Stimulated activated naive CD8-positive, alpha-beta T cell treated with anti-CD3 and anti-CD28 coated beads, Interleukin-15, amount 100 ng/mL, for 72 hours (primary cell): ENCODE measurements at regions not wholly inside any gene's neighbourhood (a gene's known extent, or its start where the extent isn't known, plus 50 kb on each side); places are given as distances from the start of the nearest gene placed in this dataset.

Source experiments
- ATAC-seq: fragments of 150-1000 bp; cut with Tn5 transposase; 2 replicates; pipeline ENCODE4 v1.10.0; 2021; ENCODE audit warnings: mild to moderate bottlenecking, moderate library complexity
- DNase-seq, 2 donors: peaks; one replicate each; pipeline ENCODE4 v3.0.0; 2021 to 2022
- H3K27ac Mint-ChIP-seq, 2 donors: one replicate each; pipeline ENCODE4 v1.8.0; 2022; ENCODE audit warnings: mild to moderate bottlenecking in 2 of 2, mixed read lengths in 2 of 2, moderate library complexity in 2 of 2
- H3K27me3 Mint-ChIP-seq: one replicate; pipeline ENCODE4 v1.8.0; 2022; ENCODE audit warnings: mixed read lengths
- H3K4me1 Mint-ChIP-seq: one replicate; pipeline ENCODE4 v1.8.0; 2022; ENCODE audit warnings: mild to moderate bottlenecking, mixed read lengths
- H3K4me3 Mint-ChIP-seq, 2 donors: one replicate each; pipeline ENCODE4 v1.8.0; 2022; ENCODE audit warnings: mild to moderate bottlenecking in 2 of 2, mixed read lengths in 2 of 2, moderate library complexity in 1 of 2
- H3K9me3 Mint-ChIP-seq, 2 donors: one replicate each; pipeline ENCODE4 v1.8.0; 2022; ENCODE audit warnings: mixed read lengths in 2 of 2

DNA sequence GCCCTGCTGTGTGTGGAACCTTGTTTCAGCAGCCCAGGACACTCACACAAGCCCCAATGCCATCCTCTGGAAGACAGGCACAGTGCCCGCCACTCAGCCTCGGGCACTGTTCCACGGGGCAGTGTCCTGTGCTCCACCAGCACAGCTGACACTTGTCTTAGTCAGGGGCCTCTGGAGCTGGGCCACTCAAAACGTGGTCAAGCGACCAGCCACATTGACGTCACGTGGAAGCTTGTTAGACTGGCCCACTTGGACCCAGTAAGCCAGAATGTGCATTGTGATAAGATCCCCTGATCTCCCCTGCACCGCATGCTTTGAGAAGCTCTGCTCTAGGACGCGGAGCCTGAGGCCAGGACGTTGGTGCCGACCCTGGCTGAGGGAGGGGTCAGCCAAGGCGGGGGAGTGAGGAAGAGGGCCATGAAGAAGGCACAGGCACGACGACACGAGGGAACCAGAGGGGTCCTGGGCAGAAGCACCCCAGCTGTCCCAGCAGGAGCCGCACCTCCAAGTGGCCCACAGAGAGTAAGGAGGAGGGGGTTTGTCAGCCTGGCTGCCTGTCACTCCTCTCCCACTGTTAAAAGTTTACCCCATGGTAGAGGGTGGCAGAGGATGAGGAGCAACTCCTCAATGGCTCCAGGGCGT, 64.6 kb downstream of the LINC01488 start:
- Mint-ChIP-seq H3K4me1 (peaks cover 21% of the 10 kb centered on the region), H3K27me3 (peaks cover 52% of the 10 kb centered on the region), H3K9me3 (peaks cover 9 to 23% of the 10 kb centered on the region in 2 donors), H3K27ac (peak overlapping the region in 1 of 2 donors; percentile 42), H3K4me3 (peak overlapping the region in 1 of 2 donors; percentile 42)
- peak; percentile 9 for ATAC-seq
- DNase-seq, result no peak

DNA sequence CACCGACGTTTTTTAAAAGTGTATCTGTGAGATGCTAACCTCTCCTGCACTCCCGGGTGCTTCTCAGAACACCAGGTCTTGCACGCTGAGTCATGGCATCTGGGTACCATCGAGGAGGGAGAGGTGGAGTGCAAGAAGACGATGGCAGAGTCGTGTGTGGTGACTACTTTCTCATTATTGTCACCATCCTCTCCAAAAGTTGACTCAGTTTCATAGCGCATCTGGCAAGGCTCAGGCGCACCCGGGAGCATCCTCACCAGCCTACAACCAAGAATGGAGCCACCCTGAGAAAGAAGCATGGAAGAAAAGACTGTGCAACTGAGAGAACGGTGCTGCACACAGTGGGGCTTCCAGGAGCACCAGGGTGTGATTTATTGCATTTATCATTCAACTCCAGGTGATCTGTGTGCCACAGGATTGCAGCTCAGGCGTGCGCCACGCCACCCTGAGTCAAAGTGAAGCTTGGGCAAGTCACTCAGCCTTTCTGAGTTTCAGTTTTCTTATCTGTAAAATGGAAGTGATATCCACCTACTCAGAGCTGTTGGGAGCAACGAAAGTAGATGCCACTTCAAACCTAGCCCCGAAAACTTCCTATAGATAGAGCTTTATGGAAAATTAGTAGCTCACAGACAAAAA, 65.4 kb downstream of the LINC01488 start:
- Mint-ChIP-seq H3K9me3 (peaks cover 12 to 28% of the 10 kb centered on the region in 2 donors), H3K4me1 (peaks cover 21% of the 10 kb centered on the region), H3K27ac (peak overlapping the region in 1 of 2 donors; percentile 67), H3K4me3 (peak overlapping the region in 1 of 2 donors; percentile 17), H3K27me3 (peaks cover 49% of the 10 kb centered on the region)
- ATAC-seq (peak; percentile 89), DNase-seq (peak in 1 of 2 donors; percentile 47)

DNA sequence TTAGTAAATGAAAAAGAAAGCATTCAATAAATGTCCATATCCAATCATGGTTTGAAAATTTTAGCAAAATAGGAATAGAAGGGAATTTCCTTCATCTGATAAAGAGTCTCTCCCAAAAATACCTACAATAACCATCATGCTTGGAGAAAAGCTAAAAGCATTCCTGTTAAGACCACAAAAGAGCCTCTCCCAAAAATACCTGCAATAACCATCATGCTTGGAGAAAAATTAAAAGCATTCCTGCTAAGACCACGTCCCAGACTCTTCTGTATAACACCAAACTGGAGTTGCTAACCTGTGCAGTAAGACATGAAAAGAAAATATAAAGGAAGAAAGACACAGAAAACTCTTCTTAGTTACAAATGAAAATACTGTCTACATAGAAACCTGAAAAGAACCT, 69.4 kb downstream of the LINC01488 start:
- H3K9me3 Mint-ChIP-seq, result peaks cover 17 to 32% of the 10 kb centered on the region in 2 donors
- no peak for ATAC-seq
- H3K27ac Mint-ChIP-seq, result no peak overlapping the region
- H3K4me1 Mint-ChIP-seq, result peaks cover 12% of the 10 kb centered on the region
- peaks cover 26% of the 10 kb centered on the region for H3K27me3 Mint-ChIP-seq
- H3K4me3 Mint-ChIP-seq, result no peak overlapping the region
- no peak for DNase-seq

DNA sequence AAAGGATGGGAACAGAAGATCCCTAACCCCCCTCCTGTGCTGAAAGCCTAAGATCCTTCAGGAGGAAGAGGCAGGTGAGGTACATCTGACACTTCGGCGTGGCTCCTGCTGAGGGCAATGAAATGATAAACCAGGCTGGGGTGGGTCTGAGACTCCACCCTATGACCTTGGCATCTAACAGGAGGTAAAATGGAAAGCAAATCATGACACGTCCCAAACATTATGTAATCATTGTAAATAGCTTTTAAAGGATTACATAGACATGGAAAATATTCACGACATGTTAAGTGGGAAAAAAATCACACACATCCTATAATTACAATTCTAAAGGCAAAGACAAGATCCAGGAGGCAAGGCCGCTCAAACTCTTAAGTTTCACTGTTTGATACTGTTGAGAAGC, 70.5 kb downstream of the LINC01488 start:
- ATAC-seq (no peak), DNase-seq (no peak)
- peaks cover 17 to 32% of the 10 kb centered on the region in 2 donors for H3K9me3 Mint-ChIP-seq
- peaks cover 21% of the 10 kb centered on the region for H3K27me3 Mint-ChIP-seq
- H3K4me3 Mint-ChIP-seq, result no peak overlapping the region
- H3K4me1 Mint-ChIP-seq, result peaks cover 2% of the 10 kb centered on the region
- no peak overlapping the region for H3K27ac Mint-ChIP-seq

DNA sequence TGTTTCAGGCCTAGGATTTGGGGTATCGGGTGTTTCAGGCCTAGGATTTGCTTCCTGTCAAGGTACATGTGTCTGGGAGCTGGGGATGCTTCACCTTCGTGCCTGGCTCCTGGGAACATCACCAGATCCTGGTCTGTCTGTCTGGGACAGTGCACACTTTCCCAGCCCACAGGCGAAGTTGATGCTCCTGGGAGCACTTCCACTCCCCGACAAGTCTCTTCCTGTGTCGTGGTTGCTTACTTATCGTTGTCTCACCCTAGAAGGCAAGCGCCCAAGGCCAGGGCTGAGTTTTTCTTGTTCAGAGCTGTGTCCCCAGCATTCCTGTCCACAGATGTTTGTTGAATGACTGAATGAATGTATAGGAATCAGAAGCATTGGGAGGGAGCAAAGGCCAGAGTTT, 71.5 kb downstream of the LINC01488 start:
- Mint-ChIP-seq H3K9me3 (peaks cover 17 to 31% of the 10 kb centered on the region in 2 donors), H3K4me1 (peaks cover 3% of the 10 kb centered on the region), H3K4me3 (no peak overlapping the region), H3K27me3 (peaks cover 26% of the 10 kb centered on the region), H3K27ac (no peak overlapping the region)
- ATAC-seq (no peak), DNase-seq (no peak)

DNA sequence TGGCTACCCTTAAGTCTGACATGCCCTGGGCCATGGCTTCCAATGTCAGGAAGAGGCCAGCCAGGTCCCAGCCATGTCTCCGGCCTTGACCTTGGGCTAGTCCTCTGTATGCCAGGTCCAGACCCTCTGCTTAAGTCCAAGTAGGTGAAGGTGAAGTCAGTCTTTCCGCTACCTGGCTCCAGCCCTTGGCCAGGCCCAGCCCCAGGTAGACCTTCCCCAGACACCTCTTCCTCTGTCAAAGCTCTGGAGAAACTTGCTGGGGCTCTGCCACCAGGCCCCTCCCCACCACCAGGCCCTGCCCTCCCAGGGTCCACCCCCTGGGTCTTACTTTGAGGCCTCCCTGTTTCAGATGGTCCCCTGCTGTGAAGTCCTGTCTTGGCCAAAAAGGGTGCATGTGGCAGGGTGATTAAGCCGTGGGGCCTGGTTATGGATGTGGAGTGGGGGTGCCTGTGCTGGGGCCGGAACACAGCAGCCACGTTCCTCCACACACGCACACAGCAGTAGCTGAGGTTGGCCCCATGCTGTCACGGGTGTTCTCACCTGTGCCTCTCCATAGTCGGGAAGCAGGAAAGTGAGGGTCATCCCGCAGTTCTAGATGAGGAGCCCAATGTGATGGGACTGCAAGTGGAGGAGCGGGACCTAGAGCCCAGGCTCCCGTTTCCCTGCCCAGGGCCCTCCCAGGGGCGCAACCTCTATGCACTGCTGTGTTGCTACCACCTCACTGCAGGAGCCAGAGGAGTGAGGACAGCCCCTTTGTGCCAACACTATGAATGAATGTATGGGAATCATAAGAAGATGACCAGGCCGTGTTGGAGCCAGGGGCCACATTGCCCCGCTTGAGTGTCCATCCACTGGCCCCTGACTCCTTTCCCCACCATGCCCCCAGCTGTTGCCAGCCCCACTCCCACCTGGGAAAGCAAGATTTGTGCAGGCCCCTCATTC, 72.2 kb downstream of the LINC01488 start:
- DNase-seq, result no peak
- H3K27ac Mint-ChIP-seq, result peak overlapping the region in 1 of 2 donors; percentile 34
- H3K9me3 Mint-ChIP-seq, result peaks cover 14 to 24% of the 10 kb centered on the region in 2 donors
- no peak for ATAC-seq
- H3K27me3 Mint-ChIP-seq, result peaks cover 26% of the 10 kb centered on the region
- H3K4me1 Mint-ChIP-seq, result peaks cover 10% of the 10 kb centered on the region
- H3K4me3 Mint-ChIP-seq, result no peak overlapping the region

DNA sequence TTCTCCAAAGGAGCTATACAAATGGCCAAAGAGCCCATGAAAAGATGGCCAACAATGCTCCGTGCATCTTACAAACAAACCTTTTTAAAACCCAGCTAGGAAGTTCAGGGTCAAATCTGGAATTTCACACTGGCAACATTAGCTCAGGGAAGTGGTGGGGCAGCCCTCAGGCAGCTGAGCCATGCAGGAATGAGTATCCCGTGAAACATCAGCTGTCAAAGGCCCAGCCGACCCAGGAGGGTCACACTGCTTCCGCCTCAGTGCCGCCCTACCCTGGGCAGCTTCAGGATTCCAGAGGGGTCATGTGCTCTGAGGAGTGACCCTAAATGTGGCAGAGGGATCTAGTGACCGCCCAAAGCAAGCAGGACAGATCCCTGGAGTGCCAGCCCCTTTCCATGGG, 73.4 kb downstream of the LINC01488 start:
- Mint-ChIP-seq H3K9me3 (peaks cover 12 to 15% of the 10 kb centered on the region in 2 donors), H3K27ac (no peak overlapping the region), H3K4me3 (no peak overlapping the region), H3K4me1 (peaks cover 21% of the 10 kb centered on the region), H3K27me3 (peaks cover 26% of the 10 kb centered on the region)
- no peak for DNase-seq
- ATAC-seq, result no peak

DNA sequence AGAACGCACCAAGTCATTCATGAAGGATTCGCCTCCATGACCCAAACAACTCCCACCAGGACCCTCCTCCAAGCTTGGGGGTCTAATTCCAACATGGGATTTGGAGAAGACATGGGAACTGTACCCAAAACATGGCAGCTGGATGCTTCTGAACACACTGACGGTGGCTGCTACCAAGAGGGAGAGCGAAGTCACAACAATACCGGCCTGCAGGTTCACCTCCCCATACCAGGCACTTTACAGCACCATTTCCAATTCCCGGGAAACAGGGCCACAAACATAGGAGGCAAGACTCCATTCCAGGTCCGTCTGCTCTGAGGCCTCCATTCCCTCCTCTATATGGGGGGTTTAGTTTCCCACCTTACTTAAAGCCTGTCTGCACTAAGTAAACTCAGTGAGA, 75.8 kb downstream of the LINC01488 start:
- DNase-seq (no peak), ATAC-seq (no peak)
- H3K27ac Mint-ChIP-seq, result no peak overlapping the region
- peaks cover 21% of the 10 kb centered on the region for H3K4me1 Mint-ChIP-seq
- peaks cover 42% of the 10 kb centered on the region for H3K27me3 Mint-ChIP-seq
- no peak overlapping the region for H3K4me3 Mint-ChIP-seq
- H3K9me3 Mint-ChIP-seq, result peaks cover under 1% of the 10 kb centered on the region in 2 donors

DNA sequence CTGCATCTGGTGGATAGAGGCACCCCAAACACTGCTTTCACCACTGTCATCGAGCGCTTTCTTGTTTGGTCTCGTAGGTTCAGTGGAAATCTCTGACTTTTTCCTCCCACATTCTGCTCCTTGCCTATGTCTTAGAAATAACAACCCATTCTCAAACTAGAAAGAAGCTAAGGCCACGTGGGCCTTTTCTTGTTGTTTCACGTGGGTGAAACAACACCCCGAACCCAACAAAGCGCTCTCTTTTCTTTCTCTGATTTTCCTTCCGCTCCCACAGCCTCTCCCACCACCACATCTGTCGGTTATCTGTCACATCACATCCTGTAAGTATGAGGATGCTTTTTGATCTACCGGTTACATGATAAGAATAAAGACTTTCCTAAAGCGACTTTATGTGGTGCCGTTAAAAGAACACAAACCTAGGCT, 77.1 kb downstream of the LINC01488 start:
- H3K9me3 Mint-ChIP-seq, result no peaks in the 10 kb centered on the region
- H3K4me3 Mint-ChIP-seq, result peak overlapping the region; percentile 37 to 40
- H3K4me1 Mint-ChIP-seq, result peaks cover 21% of the 10 kb centered on the region
- DNase-seq, result peak in 1 of 2 donors; percentile 16
- no peak overlapping the region for H3K27ac Mint-ChIP-seq
- ATAC-seq, result peak; percentile 73
- peaks cover 52% of the 10 kb centered on the region for H3K27me3 Mint-ChIP-seq

DNA sequence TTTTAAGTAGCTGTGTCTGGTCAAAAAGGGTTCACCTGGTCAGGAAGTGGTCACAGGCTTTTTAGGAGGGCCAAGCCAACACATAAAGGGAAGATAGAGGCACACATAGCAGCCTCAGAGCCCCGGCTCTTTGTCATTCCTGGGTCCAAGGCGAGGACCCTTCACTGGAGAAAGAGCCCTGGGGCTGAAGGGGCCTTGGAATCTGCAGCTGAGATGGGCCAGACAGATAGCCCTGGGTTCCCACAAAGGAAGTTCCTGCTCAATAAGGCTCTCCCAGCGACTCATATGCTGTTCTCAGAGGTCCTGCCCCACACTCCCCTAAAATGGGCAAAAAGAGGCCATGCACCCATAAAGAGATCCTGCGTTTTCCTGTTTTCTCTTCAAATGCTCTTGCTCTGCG, 77.7 kb downstream of the LINC01488 start:
- ATAC-seq, result no peak
- no peak overlapping the region for H3K27ac Mint-ChIP-seq
- H3K4me1 Mint-ChIP-seq, result peaks cover 21% of the 10 kb centered on the region
- DNase-seq, result no peak
- no peaks in the 10 kb centered on the region for H3K9me3 Mint-ChIP-seq
- peaks cover 48% of the 10 kb centered on the region for H3K27me3 Mint-ChIP-seq
- peak overlapping the region; percentile 37 to 40 for H3K4me3 Mint-ChIP-seq

DNA sequence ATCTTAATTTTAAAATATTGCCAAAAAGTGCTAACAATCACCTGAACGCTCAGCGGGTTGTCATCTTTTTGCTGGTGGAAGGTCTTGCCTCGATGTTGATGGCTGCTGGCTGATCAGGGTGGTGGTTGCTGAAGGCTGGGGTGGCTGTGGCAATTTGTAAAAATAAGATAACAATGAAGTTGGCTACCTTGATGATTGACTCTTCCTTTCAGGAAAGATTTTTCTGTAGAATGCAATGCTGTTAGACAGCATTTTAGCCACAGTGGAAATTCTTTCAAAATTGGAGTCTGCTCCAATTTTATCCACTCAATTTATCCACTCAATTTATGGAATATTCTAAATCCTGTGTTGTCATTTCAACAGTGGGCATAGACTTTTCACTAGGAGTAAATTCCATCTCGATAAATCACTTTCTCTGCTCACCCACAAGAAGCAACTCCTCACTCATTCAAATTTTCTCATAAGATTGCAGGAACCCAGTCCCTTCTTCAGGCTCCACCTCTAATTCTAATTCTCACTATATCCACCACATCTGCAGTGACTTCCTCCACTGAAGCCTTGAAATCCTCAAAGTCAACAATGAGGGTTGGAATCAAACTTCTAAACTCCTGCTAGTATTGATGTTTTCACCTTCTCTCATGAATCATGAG, 78.8 kb downstream of the LINC01488 start:
- Mint-ChIP-seq H3K4me1 (peaks cover 21% of the 10 kb centered on the region), H3K27me3 (peaks cover 52% of the 10 kb centered on the region), H3K4me3 (no peak overlapping the region), H3K27ac (no peak overlapping the region), H3K9me3 (no peaks in the 10 kb centered on the region)
- ATAC-seq, result no peak
- no peak for DNase-seq

DNA sequence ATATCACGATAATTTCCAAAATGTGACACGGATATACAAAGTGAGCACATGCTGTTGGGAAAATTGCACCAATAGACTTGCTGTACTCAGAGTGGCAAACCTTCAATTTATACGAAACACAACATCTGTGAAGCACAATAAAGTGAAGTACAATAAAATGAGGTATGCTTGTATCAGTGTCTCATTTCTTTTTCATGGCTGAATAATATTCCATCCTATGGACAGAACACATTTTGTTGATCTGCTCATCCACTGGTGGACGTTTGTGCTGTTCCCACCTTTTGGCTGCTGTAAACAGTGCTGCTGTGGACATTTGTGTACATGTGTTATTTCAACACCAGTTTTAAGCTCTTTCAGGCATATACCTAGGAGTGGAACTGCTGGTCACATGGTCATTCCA, 78.7 kb upstream of the CCND1 start:
- Mint-ChIP-seq H3K4me1 (peaks cover 21% of the 10 kb centered on the region), H3K9me3 (no peaks in the 10 kb centered on the region)

DNA sequence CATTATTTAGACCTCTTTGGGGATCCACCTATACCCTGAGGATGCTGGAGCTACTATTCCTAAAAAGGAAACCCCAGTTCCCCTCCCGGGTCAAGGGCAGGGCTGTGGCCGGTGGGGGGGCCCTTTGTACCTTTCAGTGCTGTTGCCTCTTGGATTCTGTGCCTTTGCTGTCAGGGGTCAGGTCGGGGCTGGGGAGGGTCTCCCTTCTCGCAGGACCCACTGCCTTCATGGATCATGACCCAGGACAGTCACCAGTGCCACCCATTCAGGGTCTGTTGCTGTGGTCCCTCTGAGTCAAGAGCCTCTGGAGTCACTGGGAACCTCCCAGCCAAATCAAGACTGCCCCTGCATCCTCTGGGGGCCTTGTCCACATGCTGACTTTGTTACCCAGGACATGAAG, 78.1 kb upstream of the CCND1 start:
- peaks cover 19% of the 10 kb centered on the region for H3K4me1 Mint-ChIP-seq
- H3K9me3 Mint-ChIP-seq, result no peaks in the 10 kb centered on the region
- no peak for DNase-seq
- peaks cover 55% of the 10 kb centered on the region for H3K27me3 Mint-ChIP-seq
- no peak overlapping the region for H3K4me3 Mint-ChIP-seq
- H3K27ac Mint-ChIP-seq, result no peak overlapping the region
- ATAC-seq, result no peak

More for the DNA sequence above, 78.7 kb upstream of the CCND1 start:
- DNase-seq, result no peak
- H3K27ac Mint-ChIP-seq, result no peak overlapping the region
- peaks cover 57% of the 10 kb centered on the region for H3K27me3 Mint-ChIP-seq
- ATAC-seq, result no peak
- no peak overlapping the region for H3K4me3 Mint-ChIP-seq

DNA sequence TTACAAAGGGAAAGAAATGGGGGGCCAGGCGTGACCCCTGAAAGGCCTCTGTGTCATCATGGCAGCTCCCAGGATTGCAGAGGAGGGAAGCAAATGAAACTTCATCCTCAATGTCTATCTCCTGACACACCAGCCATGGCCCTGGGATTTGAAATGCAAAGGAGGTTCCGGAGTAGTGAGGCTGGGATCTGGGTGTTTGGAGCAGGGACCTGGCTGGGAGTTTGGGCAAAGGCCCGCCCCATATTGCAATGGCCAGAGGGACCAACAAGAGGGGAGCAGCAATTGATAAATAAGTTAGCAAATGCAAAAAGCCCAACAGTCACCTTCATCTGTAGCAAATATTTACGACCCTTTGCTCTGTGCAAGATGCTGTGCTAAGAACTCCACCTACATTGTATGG, 77.7 kb upstream of the CCND1 start:
- ATAC-seq, result no peak
- Mint-ChIP-seq H3K4me3 (no peak overlapping the region), H3K9me3 (no peaks in the 10 kb centered on the region), H3K27ac (no peak overlapping the region), H3K27me3 (peaks cover 55% of the 10 kb centered on the region), H3K4me1 (peaks cover 14% of the 10 kb centered on the region)
- DNase-seq, result no peak
